ENCODE measurements at regions not wholly inside any gene's neighbourhood (a gene's known extent, or its start where the extent isn't known, plus 50 kb on each side); places are given as distances from the start of the nearest gene placed in this dataset.
A peak's percentile ranks its signal among the peaks of the same experiment; 100 is the strongest.

GRCh38 chr12:97347956-97348355 is 114.6 kb upstream of the RMST start:
- DNase-seq, result peak; percentile 30

- DNase-seq, result no peak
These were observed 104.2 kb upstream of the RMST start for GRCh38 chr12:97358361-97358760.

GRCh38 chr12:97359021-97359690 is 103.4 kb upstream of the RMST start:
- DNase-seq, result no peak

- no peak for DNase-seq
These were observed 98.9 kb upstream of the RMST start for GRCh38 chr12:97363693-97364092.

- DNase-seq, result no peak
These were observed 94.0 kb upstream of the RMST start for GRCh38 chr12:97368462-97369163.

GRCh38 chr12:97375310-97375709 is 87.3 kb upstream of the RMST start:
- no peak for DNase-seq

GRCh38 chr12:97380440-97380839 is 82.2 kb upstream of the RMST start:
- DNase-seq, result no peak

- DNase-seq, result no peak
These were observed 77.5 kb upstream of the RMST start for GRCh38 chr12:97385121-97385520.

- DNase-seq, result no peak
These were observed 76.4 kb upstream of the RMST start for GRCh38 chr12:97386133-97386581.

GRCh38 chr12:97387844-97388243 is 74.8 kb upstream of the RMST start:
- no peak for DNase-seq

GRCh38 chr12:97394657-97395056 is 67.9 kb upstream of the RMST start:
- DNase-seq, result no peak

GRCh38 chr12:97397008-97397407 is 65.6 kb upstream of the RMST start:
- no peak for DNase-seq

GRCh38 chr12:97398704-97399103 is 63.9 kb upstream of the RMST start:
- no peak for DNase-seq

GRCh38 chr12:97404093-97404492 is 58.5 kb upstream of the RMST start:
- DNase-seq, result no peak

GRCh38 chr12:97404543-97404942 is 58.1 kb upstream of the RMST start:
- peak; percentile 53 for DNase-seq

GRCh38 chr12:97408363-97408762 is 54.2 kb upstream of the RMST start:
- no peak for DNase-seq

GRCh38 chr12:97411341-97411740 is 51.3 kb upstream of the RMST start:
- no peak for DNase-seq

Data from NCI-H526 treated with DMSO at 0.1 percent for 48 hours (cell line).